Retinal pigment epithelial cell (primary cell): ENCODE measurements at regions not wholly inside any gene's neighbourhood (a gene's known extent, or its start where the extent isn't known, plus 50 kb on each side); places are given as distances from the start of the nearest gene placed in this dataset.

Source experiments
- DNase-seq: peaks from one replicate; pipeline ENCODE4 v3.0.0-alpha.2; 2010; ENCODE audit warnings: low read depth
- H3K4me3 ChIP-seq: 2 replicates; pipeline ENCODE4 v1.5.1; 2011; ENCODE audit warnings: mild to moderate bottlenecking, low read length, control low read depth, moderate library complexity
- CTCF ChIP-seq: conservative IDR thresholded peaks from 2 replicates; pipeline ENCODE4 v1.5.1; 2011; ENCODE audit warnings: low read depth, low read length, control low read depth, inconsistent platforms

- DNase-seq: no peak
- no peak overlapping the region for H3K4me3 ChIP-seq
- TF ChIP-seq CTCF: no peak
Measured at GRCh38 chr19:28823338-28823961, 389.5 kb downstream of the UQCRFS1 start.

- no peak overlapping the region for H3K4me3 ChIP-seq
- no peak for TF ChIP-seq CTCF
- no peak for DNase-seq
Measured at GRCh38 chr19:28820289-28820688, 392.7 kb downstream of the UQCRFS1 start.

GRCh38 chr19:28815257-28815656, 397.7 kb downstream of the UQCRFS1 start:
- H3K4me3 ChIP-seq: no peak overlapping the region
- no peak for TF ChIP-seq CTCF
- no peak for DNase-seq

GRCh38 chr19:28794301-28794700, 418.6 kb downstream of the UQCRFS1 start:
- no peak overlapping the region for H3K4me3 ChIP-seq
- TF ChIP-seq CTCF: no peak
- DNase-seq: no peak

- H3K4me3 ChIP-seq: no peak overlapping the region
- TF ChIP-seq CTCF: no peak
Measured at GRCh38 chr19:28793391-28794168, 419.4 kb downstream of the UQCRFS1 start.

GRCh38 chr19:28785971-28786370, 427.0 kb downstream of the UQCRFS1 start:
- no peak overlapping the region for H3K4me3 ChIP-seq
- no peak for TF ChIP-seq CTCF
- DNase-seq: no peak

More at GRCh38 chr19:28793391-28794168, 419.4 kb downstream of the UQCRFS1 start:
- no peak for DNase-seq

- TF ChIP-seq CTCF: no peak
- DNase-seq: no peak
- no peak overlapping the region for H3K4me3 ChIP-seq
Measured at GRCh38 chr19:28764066-28764465, 448.9 kb downstream of the UQCRFS1 start.
